Activated T-cell treated with anti-CD3 and anti-CD28 coated beads, Interleukin-2, amount 50 U/mL, for 4 hours (primary cell): ENCODE measurements at regions not wholly inside any gene's neighbourhood (a gene's known extent, or its start where the extent isn't known, plus 50 kb on each side); places are given as distances from the start of the nearest gene placed in this dataset.

Source experiments
- ATAC-seq, 2 donors: fragments of 200-7000 bp; cut with Tn5 transposase; one replicate each; pipeline ENCODE4 v1.10.0; 2021
- DNase-seq: peaks from one replicate; pipeline ENCODE4 v3.0.0-alpha.2; 2020
- H3K27me3 Mint-ChIP-seq: one replicate; pipeline ENCODE4 v1.8.0; 2021; ENCODE audit warnings: low read depth, mixed read lengths
- H3K36me3 Mint-ChIP-seq: one replicate; pipeline ENCODE4 v1.8.0; 2022; ENCODE audit warnings: mixed read lengths; ENCODE audit not compliant: insufficient read depth
- H3K4me1 Mint-ChIP-seq: one replicate; pipeline ENCODE4 v1.8.0; 2021; ENCODE audit warnings: low read depth, mixed read lengths
- H3K4me3 Mint-ChIP-seq: one replicate; pipeline ENCODE4 v1.8.0; 2021; ENCODE audit warnings: mild to moderate bottlenecking, moderate library complexity, mixed read lengths
- H3K9me3 Mint-ChIP-seq: one replicate; pipeline ENCODE4 v1.8.0; 2021; ENCODE audit warnings: mixed read lengths

- ATAC-seq (no peak), DNase-seq (no peak)
- Mint-ChIP-seq H3K9me3 (peaks cover 13% of the 10 kb centered on the region), H3K4me1 (no peaks in the 10 kb centered on the region), H3K27me3 (no peaks in the 10 kb centered on the region), H3K4me3 (no peak overlapping the region), H3K36me3 (no peaks in the 10 kb centered on the region)
Measured at GRCh38 chr9:108207561-108208165, 648.1 kb downstream of the ACTL7B start.

- H3K36me3 Mint-ChIP-seq: no peaks in the 10 kb centered on the region
- DNase-seq (no peak), ATAC-seq (no peak)
- H3K27me3 Mint-ChIP-seq: no peaks in the 10 kb centered on the region
- H3K9me3 Mint-ChIP-seq: peaks cover 29% of the 10 kb centered on the region
- no peaks in the 10 kb centered on the region for H3K4me1 Mint-ChIP-seq
- no peak overlapping the region for H3K4me3 Mint-ChIP-seq
Measured at GRCh38 chr9:108205276-108205675, 650.5 kb downstream of the ACTL7B start.

GRCh38 chr9:108197899-108198298, 657.9 kb downstream of the ACTL7B start:
- DNase-seq: no peak
- Mint-ChIP-seq H3K4me1 (no peaks in the 10 kb centered on the region), H3K4me3 (no peak overlapping the region), H3K27me3 (no peaks in the 10 kb centered on the region), H3K9me3 (peaks cover 31% of the 10 kb centered on the region), H3K36me3 (no peaks in the 10 kb centered on the region)
- ATAC-seq: no peak

GRCh38 chr9:108197008-108197365, 658.8 kb downstream of the ACTL7B start:
- Mint-ChIP-seq H3K4me3 (no peak overlapping the region), H3K36me3 (no peaks in the 10 kb centered on the region), H3K27me3 (no peaks in the 10 kb centered on the region), H3K9me3 (peaks cover 30% of the 10 kb centered on the region), H3K4me1 (no peaks in the 10 kb centered on the region)
- no peak for ATAC-seq
- no peak for DNase-seq

GRCh38 chr9:108196332-108197007, 659.3 kb downstream of the ACTL7B start:
- Mint-ChIP-seq H3K4me1 (no peaks in the 10 kb centered on the region), H3K27me3 (no peaks in the 10 kb centered on the region), H3K9me3 (peaks cover 24% of the 10 kb centered on the region), H3K4me3 (no peak overlapping the region), H3K36me3 (no peaks in the 10 kb centered on the region)
- ATAC-seq: no peak
- DNase-seq: no peak

- DNase-seq: no peak
- Mint-ChIP-seq H3K4me3 (no peak overlapping the region), H3K4me1 (no peaks in the 10 kb centered on the region), H3K9me3 (peaks cover 5% of the 10 kb centered on the region), H3K36me3 (no peaks in the 10 kb centered on the region), H3K27me3 (no peaks in the 10 kb centered on the region)
- ATAC-seq: no peak
Measured at GRCh38 chr9:108194154-108194553, 661.6 kb downstream of the ACTL7B start.

- Mint-ChIP-seq H3K36me3 (no peaks in the 10 kb centered on the region), H3K4me3 (no peak overlapping the region), H3K9me3 (peaks cover 4% of the 10 kb centered on the region), H3K4me1 (no peaks in the 10 kb centered on the region), H3K27me3 (no peaks in the 10 kb centered on the region)
- no peak for DNase-seq
- no peak for ATAC-seq
Measured at GRCh38 chr9:108193026-108193710, 662.6 kb downstream of the ACTL7B start.

- H3K36me3 Mint-ChIP-seq: no peaks in the 10 kb centered on the region
- ATAC-seq (no peak), DNase-seq (no peak)
- H3K9me3 Mint-ChIP-seq: no peaks in the 10 kb centered on the region
- no peaks in the 10 kb centered on the region for H3K4me1 Mint-ChIP-seq
- H3K27me3 Mint-ChIP-seq: no peaks in the 10 kb centered on the region
- H3K4me3 Mint-ChIP-seq: no peak overlapping the region
Measured at GRCh38 chr9:108191065-108191464, 664.7 kb downstream of the ACTL7B start.

GRCh38 chr9:108188976-108189375, 666.8 kb downstream of the ACTL7B start:
- H3K4me3 Mint-ChIP-seq: no peak overlapping the region
- H3K9me3 Mint-ChIP-seq: no peaks in the 10 kb centered on the region
- no peaks in the 10 kb centered on the region for H3K27me3 Mint-ChIP-seq
- no peaks in the 10 kb centered on the region for H3K36me3 Mint-ChIP-seq
- DNase-seq: no peak
- H3K4me1 Mint-ChIP-seq: no peaks in the 10 kb centered on the region
- no peak for ATAC-seq

GRCh38 chr9:108188482-108188881, 667.3 kb downstream of the ACTL7B start:
- Mint-ChIP-seq H3K4me1 (no peaks in the 10 kb centered on the region), H3K9me3 (no peaks in the 10 kb centered on the region), H3K4me3 (no peak overlapping the region), H3K27me3 (no peaks in the 10 kb centered on the region), H3K36me3 (no peaks in the 10 kb centered on the region)
- ATAC-seq: no peak
- no peak for DNase-seq

GRCh38 chr9:108186642-108187395, 669.0 kb downstream of the ACTL7B start:
- no peak for DNase-seq
- Mint-ChIP-seq H3K4me3 (no peak overlapping the region), H3K9me3 (no peaks in the 10 kb centered on the region), H3K36me3 (no peaks in the 10 kb centered on the region), H3K4me1 (no peaks in the 10 kb centered on the region), H3K27me3 (no peaks in the 10 kb centered on the region)
- no peak for ATAC-seq

- Mint-ChIP-seq H3K4me3 (no peak overlapping the region), H3K27me3 (no peaks in the 10 kb centered on the region), H3K9me3 (no peaks in the 10 kb centered on the region), H3K4me1 (no peaks in the 10 kb centered on the region), H3K36me3 (no peaks in the 10 kb centered on the region)
- DNase-seq (no peak), ATAC-seq (no peak)
Measured at GRCh38 chr9:108185613-108186012, 670.2 kb downstream of the ACTL7B start.

GRCh38 chr9:108184941-108185340, 670.8 kb downstream of the ACTL7B start:
- no peak overlapping the region for H3K4me3 Mint-ChIP-seq
- DNase-seq: no peak
- no peaks in the 10 kb centered on the region for H3K9me3 Mint-ChIP-seq
- no peaks in the 10 kb centered on the region for H3K4me1 Mint-ChIP-seq
- ATAC-seq: no peak
- H3K27me3 Mint-ChIP-seq: no peaks in the 10 kb centered on the region
- no peaks in the 10 kb centered on the region for H3K36me3 Mint-ChIP-seq

GRCh38 chr9:108184009-108184408, 671.8 kb downstream of the ACTL7B start:
- Mint-ChIP-seq H3K4me1 (no peaks in the 10 kb centered on the region), H3K4me3 (no peak overlapping the region), H3K27me3 (no peaks in the 10 kb centered on the region), H3K9me3 (no peaks in the 10 kb centered on the region), H3K36me3 (no peaks in the 10 kb centered on the region)
- DNase-seq (no peak), ATAC-seq (no peak)
